HepG2 (cell line): ENCODE measurements at regions not wholly inside any gene's neighbourhood (a gene's known extent, or its start where the extent isn't known, plus 50 kb on each side); places are given as distances from the start of the nearest gene placed in this dataset.

ENCODE experiments used
- ATAC-seq: fragments of 200-7000 bp; cut with Tn5 transposase; 3 replicates; pipeline ENCODE4 v1.9.1; 2020; ENCODE audit warnings: mild to moderate bottlenecking, moderate library complexity
- BruUV-seq: library from RNA; stranded (reverse); fragments of 400-500 nt; replicated peaks from 2 replicates; lab custom pipeline; 2021; lab: Mats Ljungman, UMichigan
- CTCF ChIA-PET: fragments of 300-600 bp; formaldehyde crosslinking; extraction: SDS; loops from one replicate; lab custom pipeline; 2021; ENCODE audit warnings: low total read pairs, inconsistent platforms, low intra/inter-chr PET ratio; lab: Yijun Ruan, JAX
- POLR2A ChIA-PET: fragments of 350-600 bp; sonication (Branson Sonifier 250); formaldehyde crosslinking; loops from one replicate; lab custom pipeline; 2020; ENCODE audit warnings: antibody characterized with exemption, inconsistent platforms; lab: Yijun Ruan, JAX
- DNase-seq: peaks from one replicate; pipeline ENCODE4 v3.0.0-alpha.2; 2015; ENCODE audit warnings: low spot score
- FAIRE-seq: peaks from 3 replicates; lab custom pipeline; 2011; peaks lifted over from hg19 to GRCh38; lab: Jason Lieb, UNC
- H2AFZ ChIP-seq: one replicate; pipeline ENCODE4 v1.6.1; 2011; ENCODE audit warnings: low read length, inconsistent platforms
- H3K27ac ChIP-seq: fragments of 300-600 bp; 3 replicates; pipeline ENCODE4 v1.8.0; 2011; ENCODE audit warnings: mixed run types, mild to moderate bottlenecking, mixed read lengths, low read length, inconsistent platforms; ENCODE audit not compliant: insufficient read depth; ENCODE audit errors: extremely low read length
- H3K27me3 ChIP-seq, 2 experiments: fragments of 200-600 bp in 1 of 2; 2 replicates in 1 of 2; 3 replicates in 1 of 2; pipeline versions ENCODE4 v1.6.0 to v1.8.0; 2011; ENCODE audit warnings: low read length in 2 of 2, mild to moderate bottlenecking in 2 of 2, moderate library complexity in 2 of 2, inconsistent platforms in 1 of 2; ENCODE audit not compliant: insufficient read depth in 2 of 2, control insufficient read depth in 1 of 2
- H3K36me3 ChIP-seq, 2 experiments: fragments of 200-600 bp in 1 of 2; replicated peaks in 1 of 2; 2 replicates in 1 of 2; 3 replicates in 1 of 2; pipeline versions ENCODE4 v1.5.1 to v1.8.0; 2011; ENCODE audit warnings: low read length in 2 of 2, inconsistent platforms in 1 of 2; ENCODE audit not compliant: insufficient read depth in 2 of 2, control insufficient read depth in 1 of 2
- H3K4me1 ChIP-seq: 2 replicates; pipeline ENCODE4 v1.5.1; 2012; ENCODE audit warnings: low read length, inconsistent platforms; ENCODE audit not compliant: insufficient read depth
- H3K4me2 ChIP-seq: 2 replicates; pipeline ENCODE4 v1.6.0; 2011; ENCODE audit warnings: low read depth, low read length, inconsistent platforms
- H3K4me3 ChIP-seq, 3 experiments: fragments of 200-600 bp in 1 of 3; sonication (generic), shearing (Covaris generic) in 1 of 3; replicated peaks in 1 of 3; 2 replicates each; pipeline ENCODE4 v1.5.1; 2011 to 2016; ENCODE audit warnings: low read length in 3 of 3, inconsistent platforms in 2 of 3, low read depth in 2 of 3, mild to moderate bottlenecking in 2 of 3, control low read depth in 1 of 3, mixed read lengths in 1 of 3; ENCODE audit not compliant: insufficient read depth in 1 of 3
- H3K79me2 ChIP-seq: one replicate; pipeline ENCODE4 v1.6.1; 2011; ENCODE audit warnings: low read length, inconsistent platforms; ENCODE audit not compliant: insufficient read depth
- H3K9ac ChIP-seq: 2 replicates; pipeline ENCODE4 v1.6.0; 2011; ENCODE audit warnings: mild to moderate bottlenecking, low read depth, low read length, inconsistent platforms; ENCODE audit not compliant: insufficient read depth
- H3K9me3 ChIP-seq: 2 replicates; pipeline ENCODE4 v1.5.1; 2012; ENCODE audit warnings: mild to moderate bottlenecking, low read length
- H4K20me1 ChIP-seq: 2 replicates; pipeline ENCODE4 v1.6.0; 2011; ENCODE audit warnings: inconsistent platforms, mild to moderate bottlenecking, low read length, moderate library complexity; ENCODE audit not compliant: insufficient read depth
- CREB1 ChIP-seq, 2 experiments: fragments of 450-650 bp in 1 of 2; IDR thresholded peaks; 2 replicates each; pipeline ENCODE4 v1.6.1; 2016 to 2017; ENCODE audit warnings: control low read depth in 1 of 2, mild to moderate bottlenecking in 1 of 2, missing compliant biosample characterization in 1 of 2, missing genetic modification characterization in 1 of 2
- HMG20B ChIP-seq: conservative IDR thresholded peaks from 2 replicates; pipeline ENCODE4 v1.6.1; 2016; ENCODE audit warnings: missing genetic modification reagents, missing compliant biosample characterization
- MEIS2 ChIP-seq: sonication (generic); formaldehyde crosslinking; IDR thresholded peaks from 2 replicates; pipeline ENCODE4 v1.9.0; 2021; ENCODE audit warnings: mild to moderate bottlenecking, missing genetic modification reagents
- MIXL1 ChIP-seq: IDR thresholded peaks from 2 replicates; pipeline ENCODE4 v1.6.1; 2016
- NCOA1 ChIP-seq: sonication (generic); formaldehyde crosslinking; IDR thresholded peaks from 2 replicates; pipeline ENCODE4 v1.9.0; 2021; ENCODE audit warnings: missing genetic modification reagents
- PITX1 ChIP-seq: sonication (generic); formaldehyde crosslinking; IDR thresholded peaks from 2 replicates; pipeline ENCODE4 v1.5.1; 2020; ENCODE audit warnings: mild to moderate bottlenecking, missing genetic modification reagents
- SMAD9 ChIP-seq: sonication (generic); formaldehyde crosslinking; IDR thresholded peaks from 2 replicates; pipeline ENCODE4 v1.5.1; 2020; ENCODE audit warnings: mild to moderate bottlenecking, missing genetic modification reagents
- SNAPC2 ChIP-seq: sonication (generic); formaldehyde crosslinking; IDR thresholded peaks from 2 replicates; pipeline ENCODE4 v1.8.1; 2022; ENCODE audit warnings: mild to moderate bottlenecking, missing genetic modification reagents
- SRSF9 ChIP-seq: fragments of 200-400 bp; formaldehyde crosslinking; IDR thresholded peaks from 2 replicates; pipeline ENCODE4 v1.6.1; 2018; ENCODE audit warnings: borderline replicate concordance, mild to moderate bottlenecking, low read depth, low read length; ENCODE audit not compliant: insufficient read depth, poor library complexity, severe bottlenecking
- TAF15 ChIP-seq: fragments of 200-400 bp; formaldehyde crosslinking; IDR thresholded peaks from one replicate; pipeline ENCODE4 v1.6.1; 2018; ENCODE audit warnings: mild to moderate bottlenecking, low read depth, low read length; ENCODE audit not compliant: poor library complexity, severe bottlenecking
- ZBTB20 ChIP-seq: sonication (generic); formaldehyde crosslinking; IDR thresholded peaks from 2 replicates; pipeline ENCODE4 v1.8.1; 2023; ENCODE audit warnings: missing genetic modification reagents, low read depth, mild to moderate bottlenecking, borderline replicate concordance
- ZFAT ChIP-seq: sonication (generic); formaldehyde crosslinking; conservative IDR thresholded peaks from 2 replicates; pipeline ENCODE4 v1.8.1; 2023; ENCODE audit warnings: missing genetic modification reagents, inconsistent platforms
- ZNF225 ChIP-seq: sonication (generic); formaldehyde crosslinking; IDR thresholded peaks from 2 replicates; pipeline ENCODE4 v1.4.0; 2020; ENCODE audit warnings: mild to moderate bottlenecking, missing genetic modification reagents
- ZNF260 ChIP-seq: sonication (generic); formaldehyde crosslinking; IDR thresholded peaks from 2 replicates; pipeline ENCODE4 v1.4.0; 2020; ENCODE audit warnings: missing genetic modification reagents, low read depth, mild to moderate bottlenecking, borderline replicate concordance
- ZNF331 ChIP-seq: sonication (generic); formaldehyde crosslinking; IDR thresholded peaks from 2 replicates; pipeline ENCODE4 v1.4.0; 2020; ENCODE audit warnings: missing genetic modification reagents
- ZNF790 ChIP-seq: sonication (generic); formaldehyde crosslinking; IDR thresholded peaks from 2 replicates; pipeline ENCODE4 v1.8.0; 2022; ENCODE audit warnings: missing genetic modification reagents, mild to moderate bottlenecking, borderline replicate concordance
- WGBS: methylation state at CpG from one replicate; pipeline ENCODE4 v1.1.6; 2017; ENCODE audit warnings: low lambda C conversion rate; 5-methylcytosine and 5-hydroxymethylcytosine counted together
- in situ Hi-C: cut with HindIII; loops from 2 replicates; pipeline ENCODE4 v1.10.0; 2017; ENCODE audit warnings: low pct_unique_long_range_greater_than_20kb; ENCODE audit not compliant: extremely low pct_ligation_motif_present
- intact Hi-C: fragments of 100-400 bp; cut with micrococcal nuclease; formaldehyde crosslinking; loops from one replicate; pipeline ENCODE4 v1.10.0; 2022; ENCODE audit not compliant: unreplicated experiment
- TF ChIP-seq, protein P1 (sequence below): sonication (generic); formaldehyde crosslinking; IDR thresholded peaks from 2 replicates; pipeline ENCODE4 v1.4.0; 2020; ENCODE audit warnings: missing genetic modification reagents, borderline replicate concordance
- TF ChIP-seq, protein P2 (sequence below): sonication (generic); IDR thresholded peaks from 2 replicates; pipeline ENCODE4 v1.6.1; 2016; ENCODE audit warnings: low read depth, borderline replicate concordance
- TF ChIP-seq, protein P3 (sequence below): IDR thresholded peaks from 2 replicates; pipeline ENCODE4 v1.6.1; 2016; ENCODE audit warnings: missing compliant biosample characterization, missing genetic modification reagents, borderline replicate concordance
- TF ChIP-seq, protein P4 (sequence below): sonication (generic); formaldehyde crosslinking; IDR thresholded peaks from 2 replicates; pipeline ENCODE4 v1.4.0; 2020; ENCODE audit warnings: missing genetic modification reagents

DNA sequence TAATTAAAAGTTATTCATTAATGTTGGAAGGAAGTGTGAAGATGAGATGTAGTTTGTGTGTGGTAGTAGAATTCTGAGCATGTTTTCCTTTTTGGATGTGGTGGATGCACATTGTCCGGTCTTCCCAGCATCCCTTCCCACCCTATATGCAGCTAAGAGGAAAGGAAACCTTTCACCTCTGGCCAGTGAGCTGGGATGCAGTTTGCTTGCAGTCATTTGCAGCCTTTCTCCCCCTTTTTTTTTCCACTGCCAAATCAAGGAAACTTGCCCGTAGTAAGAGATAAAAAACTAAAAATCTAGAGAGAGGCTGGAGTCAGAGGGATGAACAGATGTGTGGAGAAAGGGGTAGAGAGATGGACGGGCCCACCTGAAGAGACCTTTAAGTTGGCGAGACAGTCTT is 72.5 kb upstream of the SLC38A2 start:
- POLR2A ChIA-PET = no interaction called here
- H3K4me1 ChIP-seq = peaks cover 47% of the 10 kb centered on the region
- FAIRE-seq (no peak), DNase-seq (no peak), ATAC-seq (no peak)
- no peak overlapping the region for H3K4me3 ChIP-seq
- TF ChIP-seq, protein P1, sequence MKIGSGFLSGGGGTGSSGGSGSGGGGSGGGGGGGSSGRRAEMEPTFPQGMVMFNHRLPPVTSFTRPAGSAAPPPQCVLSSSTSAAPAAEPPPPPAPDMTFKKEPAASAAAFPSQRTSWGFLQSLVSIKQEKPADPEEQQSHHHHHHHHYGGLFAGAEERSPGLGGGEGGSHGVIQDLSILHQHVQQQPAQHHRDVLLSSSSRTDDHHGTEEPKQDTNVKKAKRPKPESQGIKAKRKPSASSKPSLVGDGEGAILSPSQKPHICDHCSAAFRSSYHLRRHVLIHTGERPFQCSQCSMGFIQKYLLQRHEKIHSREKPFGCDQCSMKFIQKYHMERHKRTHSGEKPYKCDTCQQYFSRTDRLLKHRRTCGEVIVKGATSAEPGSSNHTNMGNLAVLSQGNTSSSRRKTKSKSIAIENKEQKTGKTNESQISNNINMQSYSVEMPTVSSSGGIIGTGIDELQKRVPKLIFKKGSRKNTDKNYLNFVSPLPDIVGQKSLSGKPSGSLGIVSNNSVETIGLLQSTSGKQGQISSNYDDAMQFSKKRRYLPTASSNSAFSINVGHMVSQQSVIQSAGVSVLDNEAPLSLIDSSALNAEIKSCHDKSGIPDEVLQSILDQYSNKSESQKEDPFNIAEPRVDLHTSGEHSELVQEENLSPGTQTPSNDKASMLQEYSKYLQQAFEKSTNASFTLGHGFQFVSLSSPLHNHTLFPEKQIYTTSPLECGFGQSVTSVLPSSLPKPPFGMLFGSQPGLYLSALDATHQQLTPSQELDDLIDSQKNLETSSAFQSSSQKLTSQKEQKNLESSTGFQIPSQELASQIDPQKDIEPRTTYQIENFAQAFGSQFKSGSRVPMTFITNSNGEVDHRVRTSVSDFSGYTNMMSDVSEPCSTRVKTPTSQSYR = no peak
- TF ChIP-seq ZFAT (CRISPR knock-in tag) (no peak), SMAD9 (CRISPR knock-in tag) (no peak), MIXL1 (no peak), ZNF790 (CRISPR knock-in tag) (no peak), HMG20B (CRISPR knock-in tag) (no peak), ZNF225 (CRISPR knock-in tag) (no peak), TAF15 (no peak), ZBTB20 (CRISPR knock-in tag) (no peak), ZNF260 (CRISPR knock-in tag) (no peak), MEIS2 (CRISPR knock-in tag) (no peak), SRSF9 (no peak), PITX1 (CRISPR knock-in tag) (no peak), CREB1 (IDR thresholded peaks at IDR 0.05) (no peak), CREB1 (CRISPR knock-in tag; IDR thresholded peaks at IDR 0.05) (no peak), ZNF331 (CRISPR knock-in tag) (no peak), SNAPC2 (CRISPR knock-in tag) (no peak), NCOA1 (CRISPR knock-in tag) (no peak)
- TF ChIP-seq, protein P2, sequence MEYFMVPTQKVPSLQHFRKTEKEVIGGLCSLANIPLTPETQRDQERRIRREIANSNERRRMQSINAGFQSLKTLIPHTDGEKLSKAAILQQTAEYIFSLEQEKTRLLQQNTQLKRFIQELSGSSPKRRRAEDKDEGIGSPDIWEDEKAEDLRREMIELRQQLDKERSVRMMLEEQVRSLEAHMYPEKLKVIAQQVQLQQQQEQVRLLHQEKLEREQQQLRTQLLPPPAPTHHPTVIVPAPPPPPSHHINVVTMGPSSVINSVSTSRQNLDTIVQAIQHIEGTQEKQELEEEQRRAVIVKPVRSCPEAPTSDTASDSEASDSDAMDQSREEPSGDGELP = no peak
- TF ChIP-seq, protein P3, sequence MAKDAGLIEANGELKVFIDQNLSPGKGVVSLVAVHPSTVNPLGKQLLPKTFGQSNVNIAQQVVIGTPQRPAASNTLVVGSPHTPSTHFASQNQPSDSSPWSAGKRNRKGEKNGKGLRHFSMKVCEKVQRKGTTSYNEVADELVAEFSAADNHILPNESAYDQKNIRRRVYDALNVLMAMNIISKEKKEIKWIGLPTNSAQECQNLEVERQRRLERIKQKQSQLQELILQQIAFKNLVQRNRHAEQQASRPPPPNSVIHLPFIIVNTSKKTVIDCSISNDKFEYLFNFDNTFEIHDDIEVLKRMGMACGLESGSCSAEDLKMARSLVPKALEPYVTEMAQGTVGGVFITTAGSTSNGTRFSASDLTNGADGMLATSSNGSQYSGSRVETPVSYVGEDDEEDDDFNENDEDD = no peak
- TF ChIP-seq, protein P4, sequence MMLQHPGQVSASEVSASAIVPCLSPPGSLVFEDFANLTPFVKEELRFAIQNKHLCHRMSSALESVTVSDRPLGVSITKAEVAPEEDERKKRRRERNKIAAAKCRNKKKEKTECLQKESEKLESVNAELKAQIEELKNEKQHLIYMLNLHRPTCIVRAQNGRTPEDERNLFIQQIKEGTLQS (CRISPR knock-in tag) = no peak
- H3K79me2 ChIP-seq = no peaks in the 10 kb centered on the region
- H3K36me3 ChIP-seq = no peaks in the 10 kb centered on the region
- H3K9me3 ChIP-seq = no peaks in the 10 kb centered on the region
- no peaks in the 10 kb centered on the region for H3K27me3 ChIP-seq
- no peak overlapping the region for H3K4me2 ChIP-seq
- H3K27ac ChIP-seq = no peak overlapping the region
- in situ Hi-C loops = no loop called here
- no peaks in the 10 kb centered on the region for H4K20me1 ChIP-seq
- 89% methylated on average over 4 of the region's 4 CpGs for WGBS
- H3K9ac ChIP-seq = no peak overlapping the region
- CTCF ChIA-PET = no interaction called here
- BruUV-seq = no TSS peak
- intact Hi-C loops = no loop called here
- H2AFZ ChIP-seq = no peak overlapping the region
